ENCODE measurements at regions not wholly inside any gene's neighbourhood (a gene's known extent, or its start where the extent isn't known, plus 50 kb on each side); places are given as distances from the start of the nearest gene placed in this dataset.

DNA sequence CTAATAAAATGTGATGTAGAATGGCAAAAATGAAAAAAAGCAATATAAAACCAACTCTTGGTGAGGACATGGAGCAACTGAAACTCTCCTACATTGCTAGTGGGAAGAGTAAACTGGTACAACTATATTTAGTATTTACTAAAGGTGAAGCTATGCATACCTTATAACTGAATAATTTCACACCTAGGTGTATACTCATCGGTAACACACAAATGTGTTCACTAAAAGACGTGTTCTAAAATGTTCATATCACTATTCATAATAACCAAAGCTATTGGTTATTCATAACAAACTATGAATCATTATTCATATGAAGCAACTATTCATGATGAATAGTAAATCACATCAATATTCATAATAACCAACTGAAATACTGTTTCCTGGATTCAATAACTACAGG lies 1030.3 kb downstream of the ROBO2 start:
- H3K36me3 ChIP-seq (ENCODE audit: control insufficient read depth in 2 of 2, extremely low read depth in 1 of 2, insufficient read depth in 2 of 2, low read length in 2 of 2) = no peaks in the 10 kb centered on the region
- DNase-seq (ENCODE audit: low read depth, low spot score) (no peak), FAIRE-seq (no peak)

DNA sequence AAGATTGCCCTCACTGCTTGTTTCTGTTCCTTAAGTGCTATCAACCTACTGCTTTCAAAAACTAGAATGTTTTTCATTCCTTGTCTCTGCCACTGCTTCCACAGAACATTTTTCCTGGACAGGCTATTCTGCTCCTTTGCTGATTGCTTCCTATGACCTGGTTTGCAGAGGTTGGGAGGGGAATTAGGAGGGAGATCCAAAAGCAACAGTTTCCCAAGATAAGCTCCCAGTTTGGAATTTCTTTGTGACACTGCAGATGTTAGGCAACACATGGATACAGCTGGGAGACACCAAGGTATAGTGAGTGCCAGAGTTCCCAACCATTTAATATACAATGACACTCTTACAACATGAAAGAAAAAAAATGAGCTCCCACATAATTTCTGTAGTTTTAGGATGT lies 1036.5 kb downstream of the ROBO2 start:
- TF ChIP-seq, protein P1, sequence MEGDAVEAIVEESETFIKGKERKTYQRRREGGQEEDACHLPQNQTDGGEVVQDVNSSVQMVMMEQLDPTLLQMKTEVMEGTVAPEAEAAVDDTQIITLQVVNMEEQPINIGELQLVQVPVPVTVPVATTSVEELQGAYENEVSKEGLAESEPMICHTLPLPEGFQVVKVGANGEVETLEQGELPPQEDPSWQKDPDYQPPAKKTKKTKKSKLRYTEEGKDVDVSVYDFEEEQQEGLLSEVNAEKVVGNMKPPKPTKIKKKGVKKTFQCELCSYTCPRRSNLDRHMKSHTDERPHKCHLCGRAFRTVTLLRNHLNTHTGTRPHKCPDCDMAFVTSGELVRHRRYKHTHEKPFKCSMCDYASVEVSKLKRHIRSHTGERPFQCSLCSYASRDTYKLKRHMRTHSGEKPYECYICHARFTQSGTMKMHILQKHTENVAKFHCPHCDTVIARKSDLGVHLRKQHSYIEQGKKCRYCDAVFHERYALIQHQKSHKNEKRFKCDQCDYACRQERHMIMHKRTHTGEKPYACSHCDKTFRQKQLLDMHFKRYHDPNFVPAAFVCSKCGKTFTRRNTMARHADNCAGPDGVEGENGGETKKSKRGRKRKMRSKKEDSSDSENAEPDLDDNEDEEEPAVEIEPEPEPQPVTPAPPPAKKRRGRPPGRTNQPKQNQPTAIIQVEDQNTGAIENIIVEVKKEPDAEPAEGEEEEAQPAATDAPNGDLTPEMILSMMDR (optimal IDR thresholded peaks at IDR 0.05 in 1 of 3, IDR thresholded peaks at IDR 0.05 in 1 of 3, conservative IDR thresholded peaks at IDR 0.05 in 1 of 3; ENCODE audit: extremely low read depth in 1 of 3, insufficient read depth in 2 of 3, low read length in 3 of 3) = no peak
- no peak for TF ChIP-seq EZH2 (IDR thresholded peaks at IDR 0.05; ENCODE audit: low read length)
- Histone ChIP-seq H2AFZ (ENCODE audit: control insufficient read depth, low read length) (no peak overlapping the region), H3K79me2 (ENCODE audit: control insufficient read depth, insufficient read depth, low read length) (no peaks in the 10 kb centered on the region)

More for the DNA sequence above, 1030.3 kb downstream of the ROBO2 start:
- Histone ChIP-seq H3K4me1 (ENCODE audit: control insufficient read depth, extremely low read depth, insufficient read depth, low read length) (no peaks in the 10 kb centered on the region), H3K4me3 (ENCODE audit: control insufficient read depth in 2 of 3, extremely low read depth in 1 of 3, insufficient read depth in 2 of 3, low read depth in 1 of 3, low read length in 3 of 3) (no peak overlapping the region), H3K9ac (ENCODE audit: control insufficient read depth, extremely low read depth, insufficient read depth, low read length) (no peak overlapping the region), H2AFZ (ENCODE audit: control insufficient read depth, low read length) (no peak overlapping the region), H3K79me2 (ENCODE audit: control insufficient read depth, insufficient read depth, low read length) (no peaks in the 10 kb centered on the region), H3K27ac (ENCODE audit: control insufficient read depth, insufficient read depth, low read length) (no peak overlapping the region), H3K4me2 (ENCODE audit: control insufficient read depth, extremely low read depth, insufficient read depth, low read depth, low read length) (no peak overlapping the region), H4K20me1 (ENCODE audit: control insufficient read depth, extremely low read depth, insufficient read depth, low read length) (no peaks in the 10 kb centered on the region), H3K9me1 (ENCODE audit: control insufficient read depth, extremely low read depth, insufficient read depth, low read length) (no peaks in the 10 kb centered on the region), H3K27me3 (ENCODE audit: control insufficient read depth, extremely low read depth, insufficient read depth, low read length) (no peaks in the 10 kb centered on the region), H3K9me3 (ENCODE audit: control insufficient read depth, low read depth, low read length) (no peaks in the 10 kb centered on the region)
- no peak for TF ChIP-seq EZH2 (IDR thresholded peaks at IDR 0.05; ENCODE audit: low read length)
- TF ChIP-seq, protein P1 (optimal IDR thresholded peaks at IDR 0.05 in 1 of 3, IDR thresholded peaks at IDR 0.05 in 1 of 3, conservative IDR thresholded peaks at IDR 0.05 in 1 of 3; ENCODE audit: extremely low read depth in 1 of 3, insufficient read depth in 2 of 3, low read length in 3 of 3) = no peak
- dilution Hi-C loops (cut with MboI; ENCODE audit: extremely low pct_ligation_motif_present, low sequenced_read_pairs) = no loop called here

More for the DNA sequence above, 1036.5 kb downstream of the ROBO2 start:
- Histone ChIP-seq H3K4me1 (ENCODE audit: control insufficient read depth, extremely low read depth, insufficient read depth, low read length) (no peaks in the 10 kb centered on the region), H3K36me3 (ENCODE audit: control insufficient read depth in 2 of 2, extremely low read depth in 1 of 2, insufficient read depth in 2 of 2, low read length in 2 of 2) (no peaks in the 10 kb centered on the region), H3K9ac (ENCODE audit: control insufficient read depth, extremely low read depth, insufficient read depth, low read length) (no peak overlapping the region), H4K20me1 (ENCODE audit: control insufficient read depth, extremely low read depth, insufficient read depth, low read length) (no peaks in the 10 kb centered on the region), H3K4me2 (ENCODE audit: control insufficient read depth, extremely low read depth, insufficient read depth, low read depth, low read length) (no peak overlapping the region), H3K9me1 (ENCODE audit: control insufficient read depth, extremely low read depth, insufficient read depth, low read length) (no peaks in the 10 kb centered on the region), H3K9me3 (ENCODE audit: control insufficient read depth, low read depth, low read length) (no peaks in the 10 kb centered on the region), H3K27me3 (ENCODE audit: control insufficient read depth, extremely low read depth, insufficient read depth, low read length) (no peaks in the 10 kb centered on the region), H3K4me3 (ENCODE audit: control insufficient read depth in 2 of 3, extremely low read depth in 1 of 3, insufficient read depth in 2 of 3, low read depth in 1 of 3, low read length in 3 of 3) (no peak overlapping the region), H3K27ac (ENCODE audit: control insufficient read depth, insufficient read depth, low read length) (no peak overlapping the region)
- FAIRE-seq (no peak), DNase-seq (ENCODE audit: low read depth, low spot score) (no peak)
- dilution Hi-C loops (cut with MboI; ENCODE audit: extremely low pct_ligation_motif_present, low sequenced_read_pairs) = no loop called here

Data from keratinocyte (primary cell).